ENCODE measurements at regions not wholly inside any gene's neighbourhood (a gene's known extent, or its start where the extent isn't known, plus 50 kb on each side); places are given as distances from the start of the nearest gene placed in this dataset.

GRCh38 chr9:11915699-11916098, 777.5 kb upstream of the TYRP1 start:
- no peak for DNase-seq (ENCODE audit: low spot score in 2 of 2)
- WGBS, result 38% methylated on average over 2 of the region's 2 CpGs
- H3K4me1 ChIP-seq, result no peaks in the 10 kb centered on the region
- no peaks in the 10 kb centered on the region for H3K27me3 ChIP-seq
- H3K4me3 ChIP-seq, result no peak overlapping the region
- H3K27ac ChIP-seq, result no peak overlapping the region
- H3K36me3 ChIP-seq, result no peaks in the 10 kb centered on the region
- TF ChIP-seq, protein P1, sequence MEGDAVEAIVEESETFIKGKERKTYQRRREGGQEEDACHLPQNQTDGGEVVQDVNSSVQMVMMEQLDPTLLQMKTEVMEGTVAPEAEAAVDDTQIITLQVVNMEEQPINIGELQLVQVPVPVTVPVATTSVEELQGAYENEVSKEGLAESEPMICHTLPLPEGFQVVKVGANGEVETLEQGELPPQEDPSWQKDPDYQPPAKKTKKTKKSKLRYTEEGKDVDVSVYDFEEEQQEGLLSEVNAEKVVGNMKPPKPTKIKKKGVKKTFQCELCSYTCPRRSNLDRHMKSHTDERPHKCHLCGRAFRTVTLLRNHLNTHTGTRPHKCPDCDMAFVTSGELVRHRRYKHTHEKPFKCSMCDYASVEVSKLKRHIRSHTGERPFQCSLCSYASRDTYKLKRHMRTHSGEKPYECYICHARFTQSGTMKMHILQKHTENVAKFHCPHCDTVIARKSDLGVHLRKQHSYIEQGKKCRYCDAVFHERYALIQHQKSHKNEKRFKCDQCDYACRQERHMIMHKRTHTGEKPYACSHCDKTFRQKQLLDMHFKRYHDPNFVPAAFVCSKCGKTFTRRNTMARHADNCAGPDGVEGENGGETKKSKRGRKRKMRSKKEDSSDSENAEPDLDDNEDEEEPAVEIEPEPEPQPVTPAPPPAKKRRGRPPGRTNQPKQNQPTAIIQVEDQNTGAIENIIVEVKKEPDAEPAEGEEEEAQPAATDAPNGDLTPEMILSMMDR (IDR thresholded peaks at IDR 0.05), result no peak
- TF ChIP-seq POLR2AphosphoS5 (IDR thresholded peaks at IDR 0.05) (no peak), EP300 (IDR thresholded peaks at IDR 0.05) (no peak), POLR2A (IDR thresholded peaks at IDR 0.05) (no peak)
- no peaks in the 10 kb centered on the region for H3K9me3 ChIP-seq

- peaks cover under 1% of the 10 kb centered on the region for H3K9me3 ChIP-seq
- DNase-seq (ENCODE audit: low spot score in 2 of 2), result no peak
- no peaks in the 10 kb centered on the region for H3K36me3 ChIP-seq
- no peak overlapping the region for H3K27ac ChIP-seq
- TF ChIP-seq EP300 (IDR thresholded peaks at IDR 0.05) (no peak), POLR2AphosphoS5 (IDR thresholded peaks at IDR 0.05) (no peak), POLR2A (IDR thresholded peaks at IDR 0.05) (no peak)
- TF ChIP-seq, protein P1 (IDR thresholded peaks at IDR 0.05), result no peak
- no peak overlapping the region for H3K4me3 ChIP-seq
- no peaks in the 10 kb centered on the region for H3K27me3 ChIP-seq
- no peaks in the 10 kb centered on the region for H3K4me1 ChIP-seq
- 93% methylated on average over 3 of the region's 17 CpGs for WGBS
Measured at GRCh38 chr9:11928871-11929321, 764.3 kb upstream of the TYRP1 start.

DNA sequence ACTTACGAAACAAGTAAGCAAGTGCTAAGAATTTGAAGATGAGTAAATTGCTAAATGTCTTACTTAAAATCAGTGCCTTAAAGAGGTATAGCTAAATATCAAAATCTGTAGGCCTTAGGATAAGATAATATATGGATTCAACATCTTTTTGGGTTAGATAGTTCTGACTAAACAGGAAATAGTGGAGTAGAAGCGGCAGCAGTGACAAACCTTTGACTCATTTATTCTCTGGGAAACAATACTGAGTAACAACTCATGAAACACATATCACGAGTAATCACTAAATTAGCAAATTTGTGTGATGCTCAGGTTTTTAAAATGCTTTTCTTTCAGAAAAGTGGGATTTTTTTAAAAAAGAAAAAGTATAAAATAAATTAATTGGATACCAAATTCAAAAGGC, 762.1 kb upstream of the TYRP1 start:
- Histone ChIP-seq H3K27ac (no peak overlapping the region), H3K27me3 (no peaks in the 10 kb centered on the region), H3K9me3 (no peaks in the 10 kb centered on the region), H3K4me3 (no peak overlapping the region), H3K36me3 (no peaks in the 10 kb centered on the region), H3K4me1 (no peaks in the 10 kb centered on the region)
- DNase-seq (ENCODE audit: low spot score in 2 of 2), result no peak
- WGBS, result 90% methylated on average over 3 of the region's 3 CpGs
- TF ChIP-seq, protein P1 (IDR thresholded peaks at IDR 0.05), result no peak
- TF ChIP-seq POLR2A (IDR thresholded peaks at IDR 0.05) (no peak), EP300 (IDR thresholded peaks at IDR 0.05) (no peak), POLR2AphosphoS5 (IDR thresholded peaks at IDR 0.05) (no peak)

- WGBS, result 66% methylated on average over 3 of the region's 3 CpGs
- Histone ChIP-seq H3K4me3 (no peak overlapping the region), H3K9me3 (no peaks in the 10 kb centered on the region), H3K27me3 (no peaks in the 10 kb centered on the region), H3K4me1 (no peaks in the 10 kb centered on the region), H3K27ac (no peak overlapping the region), H3K36me3 (no peaks in the 10 kb centered on the region)
- no peak for DNase-seq (ENCODE audit: low spot score in 2 of 2)
- no peak for TF ChIP-seq POLR2A (IDR thresholded peaks at IDR 0.05)
- no peak for TF ChIP-seq EP300 (IDR thresholded peaks at IDR 0.05)
- TF ChIP-seq, protein P1 (IDR thresholded peaks at IDR 0.05), result no peak
- TF ChIP-seq POLR2AphosphoS5 (IDR thresholded peaks at IDR 0.05), result no peak
Measured at GRCh38 chr9:11931751-11932150, 761.4 kb upstream of the TYRP1 start.

DNA sequence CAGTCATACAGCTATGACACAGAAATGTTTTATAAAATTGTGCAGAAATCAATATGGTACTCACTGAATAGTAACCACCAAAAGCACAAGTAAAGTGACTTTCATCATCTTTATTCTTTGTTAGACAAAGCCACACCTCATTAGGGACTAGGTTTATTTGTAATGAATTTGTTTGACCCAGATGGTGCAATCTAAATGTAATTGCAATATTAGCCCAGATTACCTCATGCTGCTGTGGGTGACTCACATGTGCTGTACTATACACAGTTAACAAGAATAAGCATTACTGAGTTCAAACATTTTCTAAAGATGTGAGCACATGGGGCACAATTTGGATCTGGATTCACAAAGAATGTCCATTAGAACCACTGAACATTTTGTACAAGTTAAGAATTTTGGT, 759.3 kb upstream of the TYRP1 start:
- H3K27ac ChIP-seq, result no peak overlapping the region
- H3K4me3 ChIP-seq, result no peak overlapping the region
- H3K4me1 ChIP-seq, result no peaks in the 10 kb centered on the region
- H3K9me3 ChIP-seq, result no peaks in the 10 kb centered on the region
- H3K27me3 ChIP-seq, result no peaks in the 10 kb centered on the region
- no peaks in the 10 kb centered on the region for H3K36me3 ChIP-seq
- TF ChIP-seq EP300 (IDR thresholded peaks at IDR 0.05), result no peak
- TF ChIP-seq, protein P1 (IDR thresholded peaks at IDR 0.05), result no peak
- TF ChIP-seq POLR2AphosphoS5 (IDR thresholded peaks at IDR 0.05), result no peak
- no peak for TF ChIP-seq POLR2A (IDR thresholded peaks at IDR 0.05)
- no peak for DNase-seq (ENCODE audit: low spot score in 2 of 2)

Measured in suprapubic skin (tissue), 4 donors.